ENCODE measurements at regions not wholly inside any gene's neighbourhood (a gene's known extent, or its start where the extent isn't known, plus 50 kb on each side); places are given as distances from the start of the nearest gene placed in this dataset.

GRCh38 chr20:50260479-50261221 is 70.0 kb downstream of the CEBPB start:
- no peaks in the 10 kb centered on the region for H3K9me3 Mint-ChIP-seq
- peak overlapping the region; percentile 92 for H3K27ac Mint-ChIP-seq
- no peak for TF ChIP-seq CTCF (IDR thresholded peaks at IDR 0.05)
- no peaks in the 10 kb centered on the region for H3K36me3 Mint-ChIP-seq (ENCODE audit: low read depth)
- peaks cover 39% of the 10 kb centered on the region for H3K4me1 Mint-ChIP-seq (ENCODE audit: low read depth)
- no peaks in the 10 kb centered on the region; the same call in 1 of the 2 replicates for H3K27me3 Mint-ChIP-seq (ENCODE audit: insufficient read depth)
- no peak for DNase-seq
- H3K4me3 Mint-ChIP-seq = 0 out of 2 replicates have a peak overlapping the region, but pooled peaks have one; percentile 23

- no peaks in the 10 kb centered on the region; the same call in 1 of the 2 replicates for H3K27me3 Mint-ChIP-seq (ENCODE audit: insufficient read depth)
- no peaks in the 10 kb centered on the region for H3K36me3 Mint-ChIP-seq (ENCODE audit: low read depth)
- peak overlapping the region; percentile 92; the same call in 1 of the 2 replicates for H3K27ac Mint-ChIP-seq
- DNase-seq = no peak
- peaks cover 45% of the 10 kb centered on the region for H3K4me1 Mint-ChIP-seq (ENCODE audit: low read depth)
- no peak overlapping the region for H3K4me3 Mint-ChIP-seq
- no peaks in the 10 kb centered on the region for H3K9me3 Mint-ChIP-seq
- TF ChIP-seq CTCF (IDR thresholded peaks at IDR 0.05) = no peak
These were observed 71.0 kb downstream of the CEBPB start for GRCh38 chr20:50261471-50262212.

GRCh38 chr20:50263831-50264230 is 73.2 kb downstream of the CEBPB start:
- Mint-ChIP-seq H3K36me3 (ENCODE audit: low read depth) (no peaks in the 10 kb centered on the region), H3K4me3 (no peak overlapping the region), H3K4me1 (ENCODE audit: low read depth) (peaks cover 53% of the 10 kb centered on the region), H3K9me3 (no peaks in the 10 kb centered on the region), H3K27ac (peak overlapping the region; percentile 45; the same call in 1 of the 2 replicates), H3K27me3 (ENCODE audit: insufficient read depth) (no peaks in the 10 kb centered on the region; the same call in 1 of the 2 replicates)
- DNase-seq = no peak
- no peak for TF ChIP-seq CTCF (IDR thresholded peaks at IDR 0.05)

- no peak for TF ChIP-seq CTCF (IDR thresholded peaks at IDR 0.05)
- Mint-ChIP-seq H3K4me1 (ENCODE audit: low read depth) (peaks cover 53% of the 10 kb centered on the region), H3K4me3 (no peak overlapping the region), H3K9me3 (no peaks in the 10 kb centered on the region), H3K36me3 (ENCODE audit: low read depth) (no peaks in the 10 kb centered on the region), H3K27ac (no peak overlapping the region), H3K27me3 (ENCODE audit: insufficient read depth) (peaks cover 2% of the 10 kb centered on the region)
- DNase-seq = no peak
These were observed 74.0 kb downstream of the CEBPB start for GRCh38 chr20:50264534-50265145.

- no peak overlapping the region for H3K4me3 Mint-ChIP-seq
- TF ChIP-seq CTCF (IDR thresholded peaks at IDR 0.05) = no peak
- H3K27ac Mint-ChIP-seq = peak overlapping the region; percentile 29; the same call in 1 of the 2 replicates
- no peaks in the 10 kb centered on the region for H3K9me3 Mint-ChIP-seq
- H3K27me3 Mint-ChIP-seq (ENCODE audit: insufficient read depth) = peaks cover 2% of the 10 kb centered on the region
- peaks cover 46% of the 10 kb centered on the region for H3K4me1 Mint-ChIP-seq (ENCODE audit: low read depth)
- no peaks in the 10 kb centered on the region for H3K36me3 Mint-ChIP-seq (ENCODE audit: low read depth)
- DNase-seq = no peak
These were observed 74.8 kb downstream of the CEBPB start for GRCh38 chr20:50265245-50265946.

All from HFFc6 (cell line).